ENCODE measurements at regions not wholly inside any gene's neighbourhood (a gene's known extent, or its start where the extent isn't known, plus 50 kb on each side); places are given as distances from the start of the nearest gene placed in this dataset.

GRCh38 chr18:44066541-44066940, 614.1 kb upstream of the SETBP1 start:
- no peak for ATAC-seq
- no peak for TF ChIP-seq TOX (CRISPR knock-in tag; IDR thresholded peaks at IDR 0.05; ENCODE audit: borderline replicate concordance)
- TF ChIP-seq ZNF70 (CRISPR knock-in tag; IDR thresholded peaks at IDR 0.05), result no peak
- no peak for TF ChIP-seq TCF4 (CRISPR knock-in tag; IDR thresholded peaks at IDR 0.05; ENCODE audit: borderline replicate concordance)
- no peak for TF ChIP-seq ZNF8 (CRISPR knock-in tag; IDR thresholded peaks at IDR 0.05)
- TF ChIP-seq ISL1 (CRISPR knock-in tag; IDR thresholded peaks at IDR 0.05), result no peak
- no peak for TF ChIP-seq OSR1 (CRISPR knock-in tag; IDR thresholded peaks at IDR 0.05)

DNA sequence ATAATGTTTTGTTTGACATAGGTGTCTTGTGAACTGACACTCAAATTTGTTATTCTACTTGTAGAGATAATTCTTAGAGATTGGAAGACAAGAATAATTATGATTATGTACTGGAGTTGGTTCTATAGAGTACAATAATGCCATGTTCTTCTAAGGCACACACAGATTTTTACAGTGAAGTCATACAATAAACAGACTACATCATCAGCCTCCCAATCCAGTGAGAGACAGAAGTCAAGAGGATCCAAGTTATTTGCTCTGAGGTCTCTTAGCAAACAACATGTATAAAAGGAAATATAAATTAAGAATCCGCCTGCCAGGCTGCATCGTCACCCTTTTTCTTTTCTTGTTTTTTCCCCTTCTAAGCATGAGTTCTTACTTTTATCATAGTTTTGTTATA, 613.5 kb upstream of the SETBP1 start:
- no peak for ATAC-seq
- no peak for TF ChIP-seq CSRNP3 (CRISPR knock-in tag; IDR thresholded peaks at IDR 0.05)
- TF ChIP-seq BACH2 (CRISPR knock-in tag; IDR thresholded peaks at IDR 0.05; ENCODE audit: borderline replicate concordance), result no peak
- TF ChIP-seq GLIS3 (CRISPR knock-in tag; IDR thresholded peaks at IDR 0.05), result no peak

- no peak for TF ChIP-seq OSR1 (CRISPR knock-in tag; IDR thresholded peaks at IDR 0.05)
- TF ChIP-seq, protein P1, sequence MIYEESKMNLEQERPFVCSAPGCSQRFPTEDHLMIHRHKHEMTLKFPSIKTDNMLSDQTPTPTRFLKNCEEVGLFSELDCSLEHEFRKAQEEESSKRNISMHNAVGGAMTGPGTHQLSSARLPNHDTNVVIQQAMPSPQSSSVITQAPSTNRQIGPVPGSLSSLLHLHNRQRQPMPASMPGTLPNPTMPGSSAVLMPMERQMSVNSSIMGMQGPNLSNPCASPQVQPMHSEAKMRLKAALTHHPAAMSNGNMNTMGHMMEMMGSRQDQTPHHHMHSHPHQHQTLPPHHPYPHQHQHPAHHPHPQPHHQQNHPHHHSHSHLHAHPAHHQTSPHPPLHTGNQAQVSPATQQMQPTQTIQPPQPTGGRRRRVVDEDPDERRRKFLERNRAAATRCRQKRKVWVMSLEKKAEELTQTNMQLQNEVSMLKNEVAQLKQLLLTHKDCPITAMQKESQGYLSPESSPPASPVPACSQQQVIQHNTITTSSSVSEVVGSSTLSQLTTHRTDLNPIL (CRISPR knock-in tag; IDR thresholded peaks at IDR 0.05; ENCODE audit: low read depth), result no peak
- TF ChIP-seq ZNF70 (CRISPR knock-in tag; IDR thresholded peaks at IDR 0.05), result no peak
- no peak for TF ChIP-seq ZFP30 (CRISPR knock-in tag; IDR thresholded peaks at IDR 0.05)
- TF ChIP-seq, protein P2, sequence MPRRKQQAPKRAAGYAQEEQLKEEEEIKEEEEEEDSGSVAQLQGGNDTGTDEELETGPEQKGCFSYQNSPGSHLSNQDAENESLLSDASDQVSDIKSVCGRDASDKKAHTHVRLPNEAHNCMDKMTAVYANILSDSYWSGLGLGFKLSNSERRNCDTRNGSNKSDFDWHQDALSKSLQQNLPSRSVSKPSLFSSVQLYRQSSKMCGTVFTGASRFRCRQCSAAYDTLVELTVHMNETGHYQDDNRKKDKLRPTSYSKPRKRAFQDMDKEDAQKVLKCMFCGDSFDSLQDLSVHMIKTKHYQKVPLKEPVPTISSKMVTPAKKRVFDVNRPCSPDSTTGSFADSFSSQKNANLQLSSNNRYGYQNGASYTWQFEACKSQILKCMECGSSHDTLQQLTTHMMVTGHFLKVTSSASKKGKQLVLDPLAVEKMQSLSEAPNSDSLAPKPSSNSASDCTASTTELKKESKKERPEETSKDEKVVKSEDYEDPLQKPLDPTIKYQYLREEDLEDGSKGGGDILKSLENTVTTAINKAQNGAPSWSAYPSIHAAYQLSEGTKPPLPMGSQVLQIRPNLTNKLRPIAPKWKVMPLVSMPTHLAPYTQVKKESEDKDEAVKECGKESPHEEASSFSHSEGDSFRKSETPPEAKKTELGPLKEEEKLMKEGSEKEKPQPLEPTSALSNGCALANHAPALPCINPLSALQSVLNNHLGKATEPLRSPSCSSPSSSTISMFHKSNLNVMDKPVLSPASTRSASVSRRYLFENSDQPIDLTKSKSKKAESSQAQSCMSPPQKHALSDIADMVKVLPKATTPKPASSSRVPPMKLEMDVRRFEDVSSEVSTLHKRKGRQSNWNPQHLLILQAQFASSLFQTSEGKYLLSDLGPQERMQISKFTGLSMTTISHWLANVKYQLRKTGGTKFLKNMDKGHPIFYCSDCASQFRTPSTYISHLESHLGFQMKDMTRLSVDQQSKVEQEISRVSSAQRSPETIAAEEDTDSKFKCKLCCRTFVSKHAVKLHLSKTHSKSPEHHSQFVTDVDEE (CRISPR knock-in tag; IDR thresholded peaks at IDR 0.05), result no peak
- TF ChIP-seq ESRRG (CRISPR knock-in tag; IDR thresholded peaks at IDR 0.05), result no peak
- TF ChIP-seq GLIS3 (CRISPR knock-in tag; IDR thresholded peaks at IDR 0.05), result no peak
Measured at GRCh38 chr18:44075038-44075437, 605.6 kb upstream of the SETBP1 start.

DNA sequence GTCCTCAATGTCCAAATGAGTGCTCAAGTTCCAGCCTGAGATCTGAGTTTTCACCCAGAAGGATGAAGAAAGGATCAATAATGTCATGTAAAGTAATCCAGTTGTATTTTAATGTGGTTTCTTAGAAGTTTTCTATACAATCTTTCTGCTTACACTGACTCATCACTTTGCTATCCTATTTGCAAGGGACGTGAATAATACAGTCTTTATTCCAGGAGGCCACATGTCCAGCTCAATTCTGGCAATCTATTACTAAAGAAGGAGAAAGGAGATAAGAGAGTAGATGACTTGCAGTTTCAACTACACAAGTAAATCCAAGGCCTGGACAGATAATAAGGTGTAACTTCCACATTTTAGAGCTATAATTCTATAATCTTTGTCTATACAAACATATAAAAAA, 601.1 kb upstream of the SETBP1 start:
- peak; percentile 93 for ATAC-seq

More at GRCh38 chr18:44075038-44075437, 605.6 kb upstream of the SETBP1 start:
- no peak for ATAC-seq

GRCh38 chr18:44080054-44080453, 600.6 kb upstream of the SETBP1 start:
- ATAC-seq, result peak; percentile 88
- peak; percentile 72 for TF ChIP-seq ISL1 (CRISPR knock-in tag; IDR thresholded peaks at IDR 0.05)
- TF ChIP-seq ZFP30 (CRISPR knock-in tag; IDR thresholded peaks at IDR 0.05), result no peak

More for the DNA sequence above, 601.1 kb upstream of the SETBP1 start:
- no peak for TF ChIP-seq SNAI2 (CRISPR knock-in tag; IDR thresholded peaks at IDR 0.05)
- peak; percentile 44; the same call in 1 of the 2 replicates for TF ChIP-seq ISL1 (CRISPR knock-in tag; IDR thresholded peaks at IDR 0.05)

GRCh38 chr18:44089732-44090131, 591.0 kb upstream of the SETBP1 start:
- no peak for TF ChIP-seq ZFP3 (CRISPR knock-in tag; IDR thresholded peaks at IDR 0.05)
- no peak for TF ChIP-seq ESRRG (CRISPR knock-in tag; IDR thresholded peaks at IDR 0.05)
- TF ChIP-seq TCF4 (CRISPR knock-in tag; IDR thresholded peaks at IDR 0.05; ENCODE audit: borderline replicate concordance), result no peak
- TF ChIP-seq SNAI2 (CRISPR knock-in tag; IDR thresholded peaks at IDR 0.05), result no peak
- no peak for TF ChIP-seq CSRNP3 (CRISPR knock-in tag; IDR thresholded peaks at IDR 0.05)
- no peak for TF ChIP-seq ARNTL (CRISPR knock-in tag; IDR thresholded peaks at IDR 0.05; ENCODE audit: borderline replicate concordance, low read depth)
- TF ChIP-seq ISL1 (CRISPR knock-in tag; IDR thresholded peaks at IDR 0.05), result no peak
- TF ChIP-seq CSDC2 (CRISPR knock-in tag; IDR thresholded peaks at IDR 0.05), result no peak
- TF ChIP-seq GLIS3 (CRISPR knock-in tag; IDR thresholded peaks at IDR 0.05), result no peak
- no peak for TF ChIP-seq POU6F1 (CRISPR knock-in tag; IDR thresholded peaks at IDR 0.05; ENCODE audit: borderline replicate concordance, low read depth)
- TF ChIP-seq PPARA (CRISPR knock-in tag; IDR thresholded peaks at IDR 0.05; ENCODE audit: borderline replicate concordance), result no peak
- TF ChIP-seq, protein P1 (CRISPR knock-in tag; IDR thresholded peaks at IDR 0.05; ENCODE audit: low read depth), result no peak
- no peak for TF ChIP-seq ZNF8 (CRISPR knock-in tag; IDR thresholded peaks at IDR 0.05)
- no peak for TF ChIP-seq ZFP30 (CRISPR knock-in tag; IDR thresholded peaks at IDR 0.05)
- TF ChIP-seq RARB (CRISPR knock-in tag; IDR thresholded peaks at IDR 0.05), result no peak
- ATAC-seq, result no peak

Data from SK-N-SH treated with all-trans-retinoic acid at 6 μM for 48 hours (cell line).